Panc1 (cell line): ENCODE measurements at regions not wholly inside any gene's neighbourhood (a gene's known extent, or its start where the extent isn't known, plus 50 kb on each side); places are given as distances from the start of the nearest gene placed in this dataset.

Experiments
- ATAC-seq: fragments of 200-7000 bp; cut with Tn5 transposase; 2 replicates; pipeline ENCODE4 v1.9.1; 2020; ENCODE audit warnings: mild to moderate bottlenecking, moderate library complexity
- BruUV-seq: library from RNA; stranded (reverse); fragments of 400-500 nt; replicated peaks from 2 replicates; lab custom pipeline; 2021; lab: Mats Ljungman, UMichigan
- CTCF ChIA-PET: fragments of 300-600 bp; sonication (Branson Sonifier 250); formaldehyde crosslinking; loops from one replicate; lab custom pipeline; 2022; ENCODE audit warnings: antibody characterized with exemption; lab: Charles Lee
- POLR2A ChIA-PET: fragments of 300-600 bp; sonication (Branson Sonifier 250); formaldehyde crosslinking; loops from one replicate; lab custom pipeline; 2022; ENCODE audit warnings: antibody characterized with exemption; lab: Charles Lee
- DNase-seq: peaks from one replicate; pipeline ENCODE4 v3.0.0-alpha.2; 2010; ENCODE audit warnings: low read depth, low spot score
- H3K27ac ChIP-seq: 2 replicates; pipeline ENCODE4 v1.5.1; 2011; ENCODE audit warnings: mild to moderate bottlenecking, low read length, inconsistent platforms
- H3K27me3 ChIP-seq: fragments of 200-500 bp; sonication (Bioruptor generic); 2 replicates; pipeline ENCODE4 v1.6.0; 2014; ENCODE audit warnings: low read length, inconsistent platforms; ENCODE audit not compliant: control insufficient read depth, insufficient read depth
- H3K36me3 ChIP-seq: fragments of 200-500 bp; sonication (Bioruptor generic); 2 replicates; pipeline ENCODE4 v1.5.1; 2014; ENCODE audit warnings: inconsistent platforms, mild to moderate bottlenecking, low read length, moderate library complexity; ENCODE audit not compliant: control insufficient read depth, insufficient read depth
- H3K4me1 ChIP-seq: 2 replicates; pipeline ENCODE4 v1.5.1; 2011; ENCODE audit warnings: inconsistent platforms, mild to moderate bottlenecking, low read length, moderate library complexity; ENCODE audit not compliant: control insufficient read depth, insufficient read depth
- H3K4me3 ChIP-seq, 2 experiments: 2 replicates each; pipeline ENCODE4 v1.5.1; 2011 to 2012; ENCODE audit warnings: low read depth in 2 of 2, low read length in 2 of 2, mild to moderate bottlenecking in 2 of 2, inconsistent platforms in 1 of 2, moderate library complexity in 1 of 2
- H3K9me3 ChIP-seq: fragments of 200-500 bp; sonication (Bioruptor generic); 2 replicates; pipeline ENCODE4 v1.5.1; 2014; ENCODE audit warnings: low read depth, mild to moderate bottlenecking, inconsistent platforms, low read length, moderate library complexity; ENCODE audit not compliant: control insufficient read depth, insufficient read depth
- POLR2AphosphoS5 ChIP-seq: IDR thresholded peaks from 2 replicates; pipeline ENCODE4 v1.6.1; 2012; ENCODE audit warnings: mild to moderate bottlenecking, low read depth, low read length, moderate library complexity
- REST ChIP-seq, 2 experiments: IDR thresholded peaks; 2 replicates each; pipeline ENCODE4 v1.6.1; 2011 to 2012; ENCODE audit warnings: low read depth in 2 of 2, control low read depth in 1 of 2, low read length in 1 of 2, mild to moderate bottlenecking in 1 of 2, moderate library complexity in 1 of 2; ENCODE audit not compliant: insufficient read depth in 1 of 2
- SIN3A ChIP-seq: IDR thresholded peaks from 2 replicates; pipeline ENCODE4 v1.6.1; 2012; ENCODE audit warnings: low read depth, mild to moderate bottlenecking, low read length, moderate library complexity, borderline replicate concordance; ENCODE audit not compliant: insufficient read depth
- TCF7L2 ChIP-seq: IDR thresholded peaks from 2 replicates; pipeline ENCODE4 v1.6.1; 2011; ENCODE audit warnings: mild to moderate bottlenecking, low read depth, low read length, inconsistent platforms
- in situ Hi-C: cut with HindIII; loops from 2 replicates; pipeline ENCODE4 v1.10.0; 2016; ENCODE audit warnings: low sequenced_read_pairs, low pct_unique_long_range_greater_than_20kb
- intact Hi-C: fragments of 100-400 bp; cut with micrococcal nuclease; formaldehyde crosslinking; loops from one replicate; pipeline ENCODE4 v1.10.0; 2022; ENCODE audit not compliant: unreplicated experiment
- TF ChIP-seq, protein P1 (sequence below): fragments of 450-650 bp; IDR thresholded peaks from 2 replicates; pipeline ENCODE4 v1.5.1; 2017; ENCODE audit warnings: mild to moderate bottlenecking

- POLR2A ChIA-PET, result no interaction called here
- Histone ChIP-seq H3K27me3 (no peaks in the 10 kb centered on the region), H3K27ac (no peak overlapping the region), H3K4me3 (no peak overlapping the region), H3K9me3 (0 out of 2 replicates have a peak, but pooled peaks cover 3% of the 10 kb centered on the region), H3K36me3 (no peaks in the 10 kb centered on the region), H3K4me1 (no peaks in the 10 kb centered on the region)
- intact Hi-C loops (no loop called here), in situ Hi-C loops (no loop called here)
- no peak for TF ChIP-seq POLR2AphosphoS5
- TF ChIP-seq TCF7L2, result no peak
- no peak for TF ChIP-seq REST (IDR thresholded peaks at IDR 0.05; ENCODE audit: insufficient read depth in 1 of 2, low read depth in 2 of 2, low read length in 1 of 2)
- TF ChIP-seq, protein P1, sequence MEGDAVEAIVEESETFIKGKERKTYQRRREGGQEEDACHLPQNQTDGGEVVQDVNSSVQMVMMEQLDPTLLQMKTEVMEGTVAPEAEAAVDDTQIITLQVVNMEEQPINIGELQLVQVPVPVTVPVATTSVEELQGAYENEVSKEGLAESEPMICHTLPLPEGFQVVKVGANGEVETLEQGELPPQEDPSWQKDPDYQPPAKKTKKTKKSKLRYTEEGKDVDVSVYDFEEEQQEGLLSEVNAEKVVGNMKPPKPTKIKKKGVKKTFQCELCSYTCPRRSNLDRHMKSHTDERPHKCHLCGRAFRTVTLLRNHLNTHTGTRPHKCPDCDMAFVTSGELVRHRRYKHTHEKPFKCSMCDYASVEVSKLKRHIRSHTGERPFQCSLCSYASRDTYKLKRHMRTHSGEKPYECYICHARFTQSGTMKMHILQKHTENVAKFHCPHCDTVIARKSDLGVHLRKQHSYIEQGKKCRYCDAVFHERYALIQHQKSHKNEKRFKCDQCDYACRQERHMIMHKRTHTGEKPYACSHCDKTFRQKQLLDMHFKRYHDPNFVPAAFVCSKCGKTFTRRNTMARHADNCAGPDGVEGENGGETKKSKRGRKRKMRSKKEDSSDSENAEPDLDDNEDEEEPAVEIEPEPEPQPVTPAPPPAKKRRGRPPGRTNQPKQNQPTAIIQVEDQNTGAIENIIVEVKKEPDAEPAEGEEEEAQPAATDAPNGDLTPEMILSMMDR, result no peak
- TF ChIP-seq SIN3A, result no peak
- DNase-seq (no peak), ATAC-seq (no peak)
- BruUV-seq, result no TSS peak
- CTCF ChIA-PET, result no interaction called here
These were observed 559.0 kb upstream of the GOLIM4 start for GRCh38 chr3:168654700-168655099.

DNA sequence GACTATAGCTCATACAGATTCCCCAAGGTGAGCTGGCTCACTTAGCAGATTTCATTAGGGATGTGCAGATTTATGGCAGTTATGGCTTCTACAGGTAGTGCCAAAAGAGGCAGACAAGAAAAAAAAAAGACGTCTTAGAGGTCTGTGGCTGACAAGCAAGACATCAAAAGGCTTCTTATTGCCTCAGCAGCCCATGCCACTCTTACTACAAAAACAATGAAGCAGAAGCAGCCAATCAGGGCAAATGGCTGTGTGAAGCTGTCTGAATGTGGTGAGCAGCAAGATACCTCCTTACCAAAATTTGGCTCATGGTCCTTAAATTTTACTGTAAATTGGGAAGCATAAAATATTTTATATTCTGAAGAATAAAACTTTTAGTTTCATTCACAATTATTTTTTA is 557.5 kb upstream of the GOLIM4 start:
- TF ChIP-seq, protein P1, result no peak
- TF ChIP-seq TCF7L2, result no peak
- no peak for TF ChIP-seq SIN3A
- no peak for TF ChIP-seq POLR2AphosphoS5
- no peak for TF ChIP-seq REST (IDR thresholded peaks at IDR 0.05; ENCODE audit: insufficient read depth in 1 of 2, low read depth in 2 of 2, low read length in 1 of 2)
- ChIA-PET CTCF (no interaction called here), POLR2A (no interaction called here)
- H3K36me3 ChIP-seq, result no peaks in the 10 kb centered on the region
- ATAC-seq (no peak), DNase-seq (no peak)
- H3K27ac ChIP-seq, result no peak overlapping the region
- H3K27me3 ChIP-seq, result no peaks in the 10 kb centered on the region
- no peak overlapping the region for H3K4me3 ChIP-seq
- 0 out of 2 replicates have a peak, but pooled peaks cover 3% of the 10 kb centered on the region for H3K9me3 ChIP-seq
- in situ Hi-C loops (no loop called here), intact Hi-C loops (no loop called here)
- no peaks in the 10 kb centered on the region for H3K4me1 ChIP-seq
- BruUV-seq, result no TSS peak
